Right renal pelvis (tissue), 4 donors: ENCODE measurements at regions not wholly inside any gene's neighbourhood (a gene's known extent, or its start where the extent isn't known, plus 50 kb on each side); places are given as distances from the start of the nearest gene placed in this dataset.
"Not testable (repeated sequence)": the region's sequence is repeated elsewhere in the genome, so short reads cannot be mapped to it uniquely, and the experiment has no call there.

Experiments
- DNase-seq, 4 donors: peaks; one replicate each; pipeline ENCODE4 v3.0.0-alpha.2; 2013; ENCODE audit warnings: low read depth in 4 of 4, low spot score in 3 of 4, missing footprints in 1 of 4

DNA sequence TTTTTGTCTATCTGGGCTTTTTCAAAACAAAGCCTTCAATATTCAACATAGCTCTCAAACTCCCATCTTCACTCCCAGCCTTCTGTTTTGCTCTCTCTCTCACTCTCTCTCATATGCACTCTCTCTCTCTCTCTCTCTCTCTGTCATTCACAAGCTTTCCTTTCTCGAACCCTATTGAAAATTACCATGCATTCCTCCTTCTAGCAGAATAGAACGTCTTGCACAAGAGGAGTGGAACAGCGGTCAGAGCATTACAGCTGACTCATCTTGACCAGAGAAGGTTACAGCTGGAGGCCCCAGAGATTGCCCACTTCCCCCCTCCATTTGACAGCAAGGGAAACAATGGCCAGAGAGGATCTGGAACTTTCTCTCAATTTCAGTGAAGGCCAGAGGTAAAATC, 51.0 kb upstream of the LIFR start:
- no peak for DNase-seq

GRCh38 chr5:38607930-38608564, 51.6 kb upstream of the LIFR start:
- DNase-seq: no peak

GRCh38 chr5:38608874-38609273, 52.4 kb upstream of the LIFR start:
- DNase-seq: no peak

- no peak for DNase-seq
These were observed 56.4 kb upstream of the LIFR start for GRCh38 chr5:38612851-38613250.

DNA sequence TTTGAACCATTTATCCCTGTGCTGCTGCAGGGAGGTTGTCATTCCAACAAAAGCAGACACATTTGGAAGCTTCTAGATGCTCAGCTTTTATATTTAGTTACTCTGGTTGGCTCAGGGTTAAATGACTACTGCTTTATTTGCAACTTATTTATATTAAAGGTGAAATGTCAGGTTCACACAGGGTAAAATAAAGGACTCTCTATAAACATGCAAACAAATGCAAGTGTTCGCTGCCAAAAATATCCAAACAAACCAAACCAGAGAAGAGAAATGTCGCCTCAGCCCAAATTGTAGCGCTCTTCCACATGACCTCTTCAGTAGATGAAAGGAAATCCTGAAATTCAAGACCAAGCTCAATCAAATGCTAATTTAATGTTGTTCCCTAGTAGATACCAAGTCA, 57.0 kb upstream of the LIFR start:
- no peak for DNase-seq

DNA sequence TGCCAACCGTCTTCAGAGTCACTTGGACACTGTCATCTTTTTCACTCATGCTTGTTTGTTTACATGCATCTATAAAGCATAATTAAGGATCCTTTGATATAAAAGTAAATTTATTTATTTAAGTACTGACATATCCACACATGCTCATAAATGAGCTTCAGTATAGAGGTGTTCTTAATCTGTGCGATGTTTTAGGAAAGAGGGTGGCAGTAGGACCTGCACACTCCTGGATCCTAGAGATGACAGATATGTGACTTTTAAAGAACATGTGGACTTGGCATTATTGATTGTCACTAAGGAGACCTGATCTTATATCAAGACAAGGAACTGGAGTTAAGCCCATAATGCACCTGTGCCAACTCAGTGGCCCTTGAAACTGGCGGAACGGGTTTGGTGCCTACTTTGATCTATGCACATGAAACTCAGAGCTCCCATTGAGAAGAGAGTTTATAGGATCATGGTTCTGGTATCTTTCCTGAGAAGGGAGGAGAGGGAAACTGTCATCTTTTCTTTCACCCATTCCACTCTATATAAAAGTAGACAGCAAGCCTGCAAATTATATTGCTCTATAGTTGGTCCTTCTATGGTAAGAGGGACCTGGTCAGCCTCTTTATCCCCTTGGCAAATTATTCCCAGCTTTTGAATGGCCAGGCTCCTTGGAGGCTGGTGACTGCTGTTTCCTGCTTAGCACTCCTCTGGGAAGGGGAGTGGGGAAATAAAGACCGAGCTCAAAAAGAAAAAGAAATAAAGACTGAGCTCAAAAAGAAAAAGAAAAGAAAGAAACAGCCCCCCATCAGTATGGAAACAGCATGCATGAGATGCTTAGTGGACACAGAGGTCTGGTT, 57.8 kb upstream of the LIFR start:
- peak in 1 of 4 donors; percentile 42 for DNase-seq

- no peak for DNase-seq
These were observed 58.6 kb upstream of the LIFR start for GRCh38 chr5:38615042-38615441.

DNA sequence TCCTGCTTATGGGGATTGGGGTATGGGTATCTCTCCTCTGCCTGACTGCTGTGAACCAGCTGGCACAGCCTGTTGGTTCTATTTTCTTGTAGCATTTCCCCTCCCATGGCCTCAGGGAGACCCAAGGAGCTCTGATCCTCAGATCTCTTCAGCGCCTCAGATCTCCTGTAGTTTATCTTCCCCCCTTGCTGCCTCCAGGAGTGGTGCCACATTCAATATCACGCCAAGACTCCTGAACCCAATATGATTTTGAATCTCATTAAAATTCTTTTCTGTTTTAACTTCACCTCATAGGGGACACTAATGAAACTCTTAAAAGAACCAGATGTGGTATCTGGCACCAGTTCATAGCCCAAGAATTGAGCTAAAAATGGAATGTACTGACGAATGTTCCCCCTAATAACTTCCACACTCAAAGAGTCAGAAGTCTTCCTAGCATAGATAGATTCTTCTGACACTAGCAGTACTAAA, 59.6 kb upstream of the LIFR start:
- no peak for DNase-seq

DNA sequence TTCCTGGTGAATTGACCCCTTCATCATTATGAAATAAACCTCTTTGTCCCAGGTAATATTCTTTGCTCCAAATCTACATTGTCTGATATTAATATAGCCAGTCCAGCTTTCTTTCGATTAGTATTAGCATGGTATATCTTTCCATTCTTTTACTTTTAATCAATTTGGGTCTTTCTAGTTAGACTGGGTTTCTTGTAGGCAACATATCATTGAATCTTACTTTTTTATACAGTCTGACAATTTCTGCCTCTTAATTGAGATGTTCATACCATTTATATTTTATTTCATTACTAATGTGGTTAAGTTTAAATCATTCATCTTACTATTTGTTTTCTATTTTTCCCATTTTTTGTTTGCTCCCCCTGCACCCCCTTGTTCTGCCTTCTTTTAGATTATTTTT, 61.7 kb upstream of the LIFR start:
- no peak for DNase-seq

- DNase-seq: no peak
These were observed 64.9 kb upstream of the LIFR start for GRCh38 chr5:38621331-38621730.

DNA sequence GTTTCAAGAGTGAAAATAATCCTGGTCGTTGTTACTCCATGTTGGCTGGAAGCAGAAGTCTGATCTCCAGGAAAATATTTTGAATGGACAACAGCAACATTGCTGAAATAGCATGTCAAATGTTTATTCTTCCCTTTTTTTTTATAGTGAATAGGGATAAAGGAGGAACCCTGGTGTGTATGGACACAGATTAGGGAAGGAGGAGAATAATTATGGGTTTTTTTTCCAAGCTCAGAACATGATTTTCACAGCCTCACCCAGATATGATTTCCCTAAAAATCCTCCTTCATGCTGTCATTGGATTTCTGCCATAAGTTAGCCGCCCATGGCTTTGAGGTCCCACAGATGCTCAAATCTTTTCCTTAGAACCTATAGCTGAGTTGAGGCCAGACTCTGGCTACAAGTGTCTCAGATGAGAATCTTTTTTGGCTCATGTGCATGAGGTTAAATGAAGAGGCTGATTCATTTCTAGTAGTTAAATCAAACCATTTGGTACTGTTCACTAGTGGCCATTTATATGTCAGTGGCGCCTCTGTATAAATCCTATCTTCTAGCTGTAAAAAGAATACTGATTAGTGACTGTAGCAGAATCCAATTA, 65.5 kb upstream of the LIFR start:
- DNase-seq: peak in 1 of 4 donors; percentile 16

- DNase-seq: peak in 1 of 4 donors; percentile 28
These were observed 66.3 kb upstream of the LIFR start for GRCh38 chr5:38622723-38623129.

DNA sequence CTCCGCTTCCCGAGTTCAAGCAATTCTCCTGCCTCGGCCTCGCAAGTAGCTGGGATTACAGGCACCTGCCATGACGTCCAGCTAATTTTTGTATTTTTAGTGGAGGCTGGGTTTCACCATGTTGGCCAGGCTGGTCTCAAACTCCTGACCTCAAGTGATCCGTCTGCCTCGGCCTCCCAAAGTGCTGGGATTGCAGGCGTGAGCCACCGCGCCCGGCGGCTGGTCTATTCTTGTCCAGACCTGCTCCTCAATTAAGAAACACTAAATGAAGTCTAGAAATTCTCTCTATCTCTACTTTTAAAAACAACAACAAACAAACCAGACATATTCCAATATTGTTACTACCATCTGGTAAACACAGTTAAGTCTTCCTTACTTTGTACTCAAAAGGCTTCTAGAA, 68.1 kb upstream of the LIFR start:
- not testable (repeated sequence) for DNase-seq

DNA sequence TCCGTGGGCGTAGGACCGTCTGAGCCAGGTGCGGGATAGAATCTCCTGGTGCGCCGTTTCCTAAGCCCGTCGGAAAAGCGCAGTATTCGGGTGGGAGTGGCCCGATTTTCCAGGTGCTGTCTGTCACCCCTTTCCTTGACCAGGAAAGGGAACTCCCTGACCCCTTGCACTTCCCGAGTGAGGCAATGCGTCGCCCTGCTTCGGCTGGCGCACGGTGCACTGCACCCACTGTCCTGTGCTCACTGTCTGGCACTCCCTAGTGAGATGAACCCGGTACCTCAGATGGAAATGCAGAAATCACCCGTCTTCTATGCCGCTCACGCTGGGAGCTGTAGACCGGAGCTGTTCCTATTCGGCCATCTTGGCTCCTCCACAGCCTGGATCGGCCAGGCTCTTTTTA, 74.9 kb upstream of the LIFR start:
- not testable (repeated sequence) for DNase-seq

- no peak for DNase-seq
These were observed 78.3 kb upstream of the LIFR start for GRCh38 chr5:38634568-38635369.

GRCh38 chr5:38636626-38637025, 80.2 kb upstream of the LIFR start:
- no peak for DNase-seq

DNA sequence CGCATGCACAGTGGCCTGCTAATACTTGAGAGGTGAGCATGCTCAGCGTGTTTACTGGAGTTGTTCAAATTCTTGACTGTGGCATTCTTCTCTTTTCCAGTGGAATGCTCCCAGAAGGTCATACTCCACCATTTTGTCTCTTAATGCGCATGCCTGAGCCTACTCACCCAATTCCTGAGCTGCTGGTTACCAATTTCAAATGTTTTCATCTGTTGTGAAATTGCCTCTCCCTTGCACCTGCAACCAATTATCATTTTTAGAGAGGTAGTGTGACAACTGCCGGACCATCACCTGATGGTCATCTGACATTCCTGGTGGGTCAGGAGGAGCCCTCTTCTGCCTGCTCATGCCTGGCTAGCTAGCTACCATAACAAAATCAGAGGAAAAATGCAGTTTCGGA, 82.2 kb upstream of the LIFR start:
- DNase-seq: no peak

DNA sequence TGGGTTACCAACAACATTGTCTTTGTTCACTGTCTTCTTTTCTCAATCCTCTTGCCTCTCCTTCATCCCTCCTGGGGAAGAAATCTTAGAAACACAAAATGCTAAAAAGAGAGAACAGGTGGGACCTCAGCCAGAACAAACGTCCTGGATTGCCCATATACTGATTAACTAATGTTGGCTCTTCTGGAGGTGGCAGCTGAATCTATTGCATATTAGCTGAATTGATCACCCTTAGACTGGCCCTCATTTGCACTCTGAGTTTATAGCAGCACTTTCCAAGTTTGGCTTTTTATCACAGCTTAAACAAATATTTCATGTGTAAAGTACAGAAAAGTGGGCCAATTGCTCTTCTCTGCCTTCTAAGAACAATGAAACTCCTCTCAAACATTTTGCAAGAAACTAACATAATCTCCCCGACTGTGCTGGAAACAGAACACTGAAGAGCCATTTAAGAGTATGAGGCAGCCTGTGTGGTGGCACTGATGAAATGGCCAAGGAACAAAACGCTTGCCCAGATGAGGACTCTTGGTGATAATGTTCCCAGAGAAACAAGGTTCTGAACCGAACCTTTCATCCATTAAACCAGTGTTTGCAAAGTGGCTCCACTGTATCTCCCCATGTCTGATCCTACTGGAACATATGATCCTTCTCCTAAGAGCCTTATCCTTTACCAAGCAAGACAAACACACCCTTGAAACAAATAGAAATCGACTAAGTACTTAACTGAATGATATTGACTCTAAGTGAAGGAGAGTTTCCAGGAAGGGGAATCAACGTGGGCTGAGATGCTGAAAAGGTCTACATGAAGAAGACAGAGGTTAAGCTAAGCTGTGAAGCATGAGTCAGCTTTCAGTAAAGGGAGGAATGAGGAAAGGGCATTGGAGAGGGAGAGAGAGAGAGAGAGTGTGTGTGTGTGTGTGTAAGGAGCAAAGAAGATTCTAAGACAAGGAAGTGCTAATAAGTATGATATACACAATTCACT, 83.2 kb upstream of the LIFR start:
- DNase-seq: no peak

GRCh38 chr5:38641003-38641402, 84.6 kb upstream of the LIFR start:
- no peak for DNase-seq
